IPS-NIHi7 (cell line): ENCODE measurements at regions not wholly inside any gene's neighbourhood (a gene's known extent, or its start where the extent isn't known, plus 50 kb on each side); places are given as distances from the start of the nearest gene placed in this dataset.

Experiments used
- DNase-seq: peaks from one replicate; pipeline ENCODE4 v3.0.0; 2012; ENCODE audit warnings: mixed read lengths; ENCODE audit errors: extremely low spot score

- no peak for DNase-seq
These were observed 64.7 kb upstream of the ZNF469 start for GRCh38 chr16:88318051-88318450.

- no peak for DNase-seq
These were observed 64.2 kb upstream of the ZNF469 start for GRCh38 chr16:88318521-88318920.

- DNase-seq = no peak
These were observed 63.4 kb upstream of the ZNF469 start for GRCh38 chr16:88319116-88319965.

- no peak for DNase-seq
These were observed 61.7 kb upstream of the ZNF469 start for GRCh38 chr16:88320947-88321634.

- DNase-seq = no peak
These were observed 60.9 kb upstream of the ZNF469 start for GRCh38 chr16:88321635-88322499.

GRCh38 chr16:88322500-88322970 lies 60.2 kb upstream of the ZNF469 start:
- DNase-seq = no peak

- DNase-seq = no peak
These were observed 59.7 kb upstream of the ZNF469 start for GRCh38 chr16:88323041-88323440.

GRCh38 chr16:88323546-88324330 lies 59.0 kb upstream of the ZNF469 start:
- DNase-seq = no peak

GRCh38 chr16:88325087-88325750 lies 57.5 kb upstream of the ZNF469 start:
- no peak for DNase-seq

GRCh38 chr16:88325976-88326375 lies 56.8 kb upstream of the ZNF469 start:
- no peak for DNase-seq

GRCh38 chr16:88326611-88327485 lies 55.9 kb upstream of the ZNF469 start:
- no peak for DNase-seq

GRCh38 chr16:88327561-88328312 lies 55.0 kb upstream of the ZNF469 start:
- DNase-seq = no peak

- DNase-seq = no peak
These were observed 54.3 kb upstream of the ZNF469 start for GRCh38 chr16:88328313-88328980.

GRCh38 chr16:88329726-88330700 lies 52.7 kb upstream of the ZNF469 start:
- no peak for DNase-seq

GRCh38 chr16:88330971-88331890 lies 51.5 kb upstream of the ZNF469 start:
- no peak for DNase-seq
